ENCODE measurements at regions not wholly inside any gene's neighbourhood (a gene's known extent, or its start where the extent isn't known, plus 50 kb on each side); places are given as distances from the start of the nearest gene placed in this dataset.

DNA sequence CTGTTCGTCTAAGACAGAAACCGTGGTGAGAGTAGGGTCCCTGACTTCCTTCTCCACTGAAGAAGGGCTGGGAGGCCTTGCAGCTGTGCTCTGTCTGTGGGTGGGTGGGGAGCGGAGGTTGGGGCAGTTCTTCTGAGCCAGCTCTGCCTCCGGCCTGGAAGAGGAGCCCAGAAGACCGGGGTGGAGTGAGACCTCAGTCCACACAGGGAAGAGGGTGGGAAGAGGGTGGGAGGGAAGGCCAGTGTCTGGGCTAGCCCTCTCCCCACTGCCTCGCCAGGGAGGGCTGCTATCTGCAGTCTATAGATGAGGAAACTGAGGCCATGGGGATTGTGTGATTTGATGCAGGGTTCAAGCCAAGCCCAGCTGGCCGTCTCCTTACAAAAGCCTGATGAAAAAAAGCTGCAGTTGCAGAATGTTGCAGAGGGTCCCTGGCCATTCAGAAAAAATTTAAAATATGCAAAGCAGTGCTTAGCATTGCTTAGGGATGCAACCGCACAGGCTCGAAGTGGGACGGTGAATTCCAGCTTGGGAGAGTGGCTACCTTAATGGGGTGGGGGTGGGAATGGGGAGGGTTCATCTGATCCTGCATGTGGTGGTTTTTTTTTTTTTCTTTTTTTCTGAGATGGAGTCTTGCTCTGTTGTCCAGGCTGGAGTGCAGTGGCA, 181.6 kb upstream of the HS6ST1 start:
- Histone ChIP-seq H3K9me3 (ENCODE audit: control insufficient read depth in 2 of 2, low read length in 2 of 2) (no peaks in the 10 kb centered on the region), H3K27ac (ENCODE audit: insufficient read depth, low read length, poor library complexity, severe bottlenecking) (no peak overlapping the region), H3K4me3 (ENCODE audit: low read depth, low read length) (no peak overlapping the region), H3K36me3 (ENCODE audit: control insufficient read depth, insufficient read depth, low read length) (no peaks in the 10 kb centered on the region), H3K27me3 (ENCODE audit: control insufficient read depth, insufficient read depth, low read length) (no peaks in the 10 kb centered on the region), H3K4me1 (ENCODE audit: control insufficient read depth, insufficient read depth, low read length, poor library complexity, severe bottlenecking) (no peaks in the 10 kb centered on the region)
- DNase-seq = no peak
- Mint-ChIP-seq H3K36me3 (no peaks in the 10 kb centered on the region), H3K27me3 (no peaks in the 10 kb centered on the region), H3K27ac (no peak overlapping the region), H3K4me1 (no peaks in the 10 kb centered on the region), H3K4me3 (no peak overlapping the region), H3K9me3 (peaks cover 0 to 1% (median 0%) of the 10 kb centered on the region in 7 donors)
- ATAC-seq (ENCODE audit: low read depth in 2 of 2) = no peak

- Mint-ChIP-seq H3K27me3 (no peaks in the 10 kb centered on the region), H3K9me3 (peaks cover 0 to 1% (median 0%) of the 10 kb centered on the region in 7 donors), H3K36me3 (no peaks in the 10 kb centered on the region), H3K27ac (no peak overlapping the region), H3K4me3 (no peak overlapping the region), H3K4me1 (no peaks in the 10 kb centered on the region)
- no peak for ATAC-seq (ENCODE audit: low read depth in 2 of 2)
- Histone ChIP-seq H3K36me3 (ENCODE audit: control insufficient read depth, insufficient read depth, low read length) (no peaks in the 10 kb centered on the region), H3K4me1 (ENCODE audit: control insufficient read depth, insufficient read depth, low read length, poor library complexity, severe bottlenecking) (no peaks in the 10 kb centered on the region), H3K9me3 (ENCODE audit: control insufficient read depth in 2 of 2, low read length in 2 of 2) (no peaks in the 10 kb centered on the region), H3K27ac (ENCODE audit: insufficient read depth, low read length, poor library complexity, severe bottlenecking) (no peak overlapping the region), H3K4me3 (ENCODE audit: low read depth, low read length) (no peak overlapping the region), H3K27me3 (ENCODE audit: control insufficient read depth, insufficient read depth, low read length) (no peaks in the 10 kb centered on the region)
- DNase-seq = no peak
Measured at GRCh38 chr2:128501006-128501690, 182.5 kb upstream of the HS6ST1 start.

DNA sequence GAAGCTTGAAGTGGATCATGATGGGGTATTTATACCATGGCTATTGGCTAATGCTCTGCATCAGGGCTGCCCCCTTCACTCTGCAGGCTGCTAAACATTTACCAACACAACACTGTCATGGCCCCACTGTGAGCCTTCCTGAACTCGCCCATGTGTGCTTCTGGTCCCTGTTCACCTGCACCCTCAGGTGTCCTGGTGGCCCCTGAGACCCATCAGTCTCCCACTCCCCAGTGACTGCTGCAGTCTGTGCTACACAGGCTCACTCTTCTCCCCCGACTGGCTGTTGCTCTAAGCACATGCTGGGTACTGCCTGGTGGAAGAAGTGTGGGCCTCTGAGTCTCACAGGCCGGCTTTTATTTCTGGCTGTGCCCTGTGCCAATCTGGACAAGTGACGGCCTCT, 183.0 kb upstream of the HS6ST1 start:
- Mint-ChIP-seq H3K27ac (no peak overlapping the region), H3K27me3 (peaks cover 4% of the 10 kb centered on the region), H3K9me3 (peaks cover 0 to 1% (median 0%) of the 10 kb centered on the region in 7 donors), H3K4me1 (no peaks in the 10 kb centered on the region), H3K4me3 (no peak overlapping the region), H3K36me3 (no peaks in the 10 kb centered on the region)
- no peaks in the 10 kb centered on the region for H3K36me3 ChIP-seq (ENCODE audit: control insufficient read depth, insufficient read depth, low read length)
- no peak overlapping the region for H3K27ac ChIP-seq (ENCODE audit: insufficient read depth, low read length, poor library complexity, severe bottlenecking)
- H3K27me3 ChIP-seq (ENCODE audit: control insufficient read depth, insufficient read depth, low read length) = no peaks in the 10 kb centered on the region
- H3K4me1 ChIP-seq (ENCODE audit: control insufficient read depth, insufficient read depth, low read length, poor library complexity, severe bottlenecking) = no peaks in the 10 kb centered on the region
- no peaks in the 10 kb centered on the region for H3K9me3 ChIP-seq (ENCODE audit: control insufficient read depth in 2 of 2, low read length in 2 of 2)
- H3K4me3 ChIP-seq (ENCODE audit: low read depth, low read length) = no peak overlapping the region
- ATAC-seq (ENCODE audit: low read depth in 2 of 2) (no peak), DNase-seq (no peak)

- no peaks in the 10 kb centered on the region for H3K4me1 ChIP-seq (ENCODE audit: control insufficient read depth, insufficient read depth, low read length, poor library complexity, severe bottlenecking)
- Mint-ChIP-seq H3K36me3 (no peaks in the 10 kb centered on the region), H3K4me3 (no peak overlapping the region), H3K27ac (no peak overlapping the region), H3K4me1 (no peaks in the 10 kb centered on the region), H3K27me3 (peaks cover 6% of the 10 kb centered on the region), H3K9me3 (peaks cover 0 to 1% (median 0%) of the 10 kb centered on the region in 7 donors)
- ATAC-seq (ENCODE audit: low read depth in 2 of 2) = no peak
- no peak overlapping the region for H3K4me3 ChIP-seq (ENCODE audit: low read depth, low read length)
- H3K9me3 ChIP-seq (ENCODE audit: control insufficient read depth in 2 of 2, low read length in 2 of 2) = no peaks in the 10 kb centered on the region
- no peaks in the 10 kb centered on the region for H3K36me3 ChIP-seq (ENCODE audit: control insufficient read depth, insufficient read depth, low read length)
- H3K27me3 ChIP-seq (ENCODE audit: control insufficient read depth, insufficient read depth, low read length) = no peaks in the 10 kb centered on the region
- no peak overlapping the region for H3K27ac ChIP-seq (ENCODE audit: insufficient read depth, low read length, poor library complexity, severe bottlenecking)
- DNase-seq = no peak
Measured at GRCh38 chr2:128502200-128502599, 183.5 kb upstream of the HS6ST1 start.

GRCh38 chr2:128502638-128503246, 184.1 kb upstream of the HS6ST1 start:
- Mint-ChIP-seq H3K9me3 (peaks cover 0 to 1% (median 0%) of the 10 kb centered on the region in 7 donors), H3K36me3 (no peaks in the 10 kb centered on the region), H3K4me1 (no peaks in the 10 kb centered on the region), H3K27ac (no peak overlapping the region), H3K4me3 (no peak overlapping the region), H3K27me3 (peaks cover 6% of the 10 kb centered on the region)
- DNase-seq (no peak), ATAC-seq (ENCODE audit: low read depth in 2 of 2) (no peak)
- H3K36me3 ChIP-seq (ENCODE audit: control insufficient read depth, insufficient read depth, low read length) = no peaks in the 10 kb centered on the region
- no peaks in the 10 kb centered on the region for H3K27me3 ChIP-seq (ENCODE audit: control insufficient read depth, insufficient read depth, low read length)
- no peak overlapping the region for H3K4me3 ChIP-seq (ENCODE audit: low read depth, low read length)
- H3K9me3 ChIP-seq (ENCODE audit: control insufficient read depth in 2 of 2, low read length in 2 of 2) = no peaks in the 10 kb centered on the region
- H3K4me1 ChIP-seq (ENCODE audit: control insufficient read depth, insufficient read depth, low read length, poor library complexity, severe bottlenecking) = no peaks in the 10 kb centered on the region
- no peak overlapping the region for H3K27ac ChIP-seq (ENCODE audit: insufficient read depth, low read length, poor library complexity, severe bottlenecking)

- H3K4me1 ChIP-seq (ENCODE audit: control insufficient read depth, insufficient read depth, low read length, poor library complexity, severe bottlenecking) = no peaks in the 10 kb centered on the region
- H3K9me3 ChIP-seq (ENCODE audit: control insufficient read depth in 2 of 2, low read length in 2 of 2) = no peaks in the 10 kb centered on the region
- Mint-ChIP-seq H3K4me1 (no peaks in the 10 kb centered on the region), H3K27me3 (peaks cover 6% of the 10 kb centered on the region), H3K27ac (no peak overlapping the region), H3K36me3 (no peaks in the 10 kb centered on the region), H3K9me3 (peaks cover 0 to 1% (median 0%) of the 10 kb centered on the region in 7 donors), H3K4me3 (no peak overlapping the region)
- H3K4me3 ChIP-seq (ENCODE audit: low read depth, low read length) = no peak overlapping the region
- ATAC-seq (ENCODE audit: low read depth in 2 of 2) (no peak), DNase-seq (no peak)
- H3K27me3 ChIP-seq (ENCODE audit: control insufficient read depth, insufficient read depth, low read length) = no peaks in the 10 kb centered on the region
- H3K27ac ChIP-seq (ENCODE audit: insufficient read depth, low read length, poor library complexity, severe bottlenecking) = no peak overlapping the region
- no peaks in the 10 kb centered on the region for H3K36me3 ChIP-seq (ENCODE audit: control insufficient read depth, insufficient read depth, low read length)
Measured at GRCh38 chr2:128503399-128504245, 185.0 kb upstream of the HS6ST1 start.

DNA sequence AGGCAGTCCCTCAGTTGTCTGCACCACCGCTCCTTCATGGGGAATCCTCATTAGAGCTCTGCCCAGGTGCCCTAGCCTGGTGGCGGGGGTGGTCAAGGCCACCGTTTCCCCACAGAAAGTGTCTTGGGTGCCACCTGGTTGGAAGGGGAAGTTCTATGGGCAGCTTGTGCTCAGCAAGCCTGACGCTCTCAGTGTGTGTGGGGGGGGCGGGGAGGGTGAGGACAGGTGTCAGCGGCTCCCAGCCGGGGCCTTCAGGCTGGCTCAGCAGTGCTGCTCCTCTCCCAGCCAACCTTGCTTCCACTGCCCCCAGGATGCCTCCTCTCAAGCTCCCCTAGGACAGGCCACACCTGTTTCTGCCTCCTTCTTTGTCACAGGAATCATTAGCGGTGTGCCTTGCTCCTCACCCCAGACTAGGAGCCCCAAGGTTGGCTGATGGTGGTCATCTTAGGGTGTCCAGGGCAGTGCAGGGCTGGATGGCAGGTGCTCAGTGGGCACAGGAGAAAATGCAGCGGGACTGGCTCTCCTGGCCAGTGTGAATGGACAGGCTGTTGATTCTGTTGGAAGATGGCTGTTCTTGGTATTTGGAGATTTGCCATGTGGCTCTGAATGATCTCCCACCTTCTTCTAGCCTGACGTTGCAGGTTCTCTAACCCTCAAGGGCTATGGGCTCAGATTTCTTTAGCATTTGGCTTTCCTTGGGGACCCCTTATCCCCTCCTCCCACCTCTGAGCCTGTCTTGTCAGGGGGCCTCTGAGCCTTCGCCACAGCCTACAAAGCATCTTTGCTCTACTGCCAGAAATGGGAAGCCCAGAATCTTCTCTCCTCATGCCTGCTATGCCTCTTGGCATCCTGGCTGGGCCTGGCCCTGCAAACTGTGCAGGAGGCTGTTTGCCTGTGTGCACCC, 185.8 kb upstream of the HS6ST1 start:
- H3K27ac Mint-ChIP-seq = no peak overlapping the region
- peaks cover 6% of the 10 kb centered on the region for H3K27me3 Mint-ChIP-seq
- H3K36me3 ChIP-seq (ENCODE audit: control insufficient read depth, insufficient read depth, low read length) = no peaks in the 10 kb centered on the region
- no peaks in the 10 kb centered on the region for H3K36me3 Mint-ChIP-seq
- no peak overlapping the region for H3K4me3 Mint-ChIP-seq
- no peak for ATAC-seq (ENCODE audit: low read depth in 2 of 2)
- H3K9me3 Mint-ChIP-seq = peaks cover 0 to 1% (median 0%) of the 10 kb centered on the region in 7 donors
- DNase-seq = no peak
- no peaks in the 10 kb centered on the region for H3K4me1 Mint-ChIP-seq
- no peak overlapping the region for H3K4me3 ChIP-seq (ENCODE audit: low read depth, low read length)
- H3K27ac ChIP-seq (ENCODE audit: insufficient read depth, low read length, poor library complexity, severe bottlenecking) = no peak overlapping the region
- no peaks in the 10 kb centered on the region for H3K27me3 ChIP-seq (ENCODE audit: control insufficient read depth, insufficient read depth, low read length)
- no peaks in the 10 kb centered on the region for H3K9me3 ChIP-seq (ENCODE audit: control insufficient read depth in 2 of 2, low read length in 2 of 2)
- H3K4me1 ChIP-seq (ENCODE audit: control insufficient read depth, insufficient read depth, low read length, poor library complexity, severe bottlenecking) = no peaks in the 10 kb centered on the region

Measured in CD4-positive, CD25-positive, alpha-beta regulatory T cell (primary cell).